RWPE2 (cell line): ENCODE measurements at regions not wholly inside any gene's neighbourhood (a gene's known extent, or its start where the extent isn't known, plus 50 kb on each side); places are given as distances from the start of the nearest gene placed in this dataset.

Experiments used
- ATAC-seq: fragments of 200-7000 bp; cut with Tn5 transposase; 3 replicates; pipeline ENCODE4 v1.9.1; 2021; ENCODE audit warnings: low read depth
- DNase-seq: peaks from one replicate; pipeline ENCODE4 v3.0.0-alpha.2; 2020; ENCODE audit warnings: low spot score
- H3K27ac ChIP-seq: fragments of 450-650 bp; 2 replicates; pipeline ENCODE4 v1.5.1; 2017; ENCODE audit warnings: mild to moderate bottlenecking; ENCODE audit not compliant: poor library complexity, severe bottlenecking
- H3K27me3 ChIP-seq: fragments of 250-450 bp; sonication (Bioruptor Pico); 2 replicates; pipeline ENCODE4 v1.5.1; 2021; ENCODE audit warnings: mild to moderate bottlenecking, moderate library complexity; ENCODE audit not compliant: insufficient read depth, poor library complexity, severe bottlenecking
- H3K36me3 ChIP-seq: fragments of 250-450 bp; sonication (Bioruptor Pico); 2 replicates; pipeline ENCODE4 v1.5.1; 2020; ENCODE audit warnings: low read depth, mild to moderate bottlenecking, moderate library complexity
- H3K4me1 ChIP-seq: fragments of 250-450 bp; sonication (Bioruptor Pico); 2 replicates; pipeline ENCODE4 v1.5.1; 2021; ENCODE audit warnings: mild to moderate bottlenecking, moderate library complexity; ENCODE audit not compliant: insufficient read depth, poor library complexity, severe bottlenecking
- H3K4me3 ChIP-seq: fragments of 250-450 bp; sonication (Bioruptor Pico); 2 replicates; pipeline ENCODE4 v1.5.1; 2021; ENCODE audit warnings: mild to moderate bottlenecking, moderate library complexity; ENCODE audit not compliant: severe bottlenecking
- H3K9me3 ChIP-seq: fragments of 250-450 bp; sonication (Bioruptor Pico); 2 replicates; pipeline ENCODE4 v1.5.1; 2021; ENCODE audit warnings: mild to moderate bottlenecking, moderate library complexity; ENCODE audit not compliant: severe bottlenecking
- TF ChIP-seq, protein P1 (sequence below): fragments of 450-650 bp; IDR thresholded peaks from one replicate; pipeline ENCODE4 v1.5.1; 2017; ENCODE audit warnings: mild to moderate bottlenecking, moderate library complexity; ENCODE audit not compliant: poor library complexity, severe bottlenecking

DNA sequence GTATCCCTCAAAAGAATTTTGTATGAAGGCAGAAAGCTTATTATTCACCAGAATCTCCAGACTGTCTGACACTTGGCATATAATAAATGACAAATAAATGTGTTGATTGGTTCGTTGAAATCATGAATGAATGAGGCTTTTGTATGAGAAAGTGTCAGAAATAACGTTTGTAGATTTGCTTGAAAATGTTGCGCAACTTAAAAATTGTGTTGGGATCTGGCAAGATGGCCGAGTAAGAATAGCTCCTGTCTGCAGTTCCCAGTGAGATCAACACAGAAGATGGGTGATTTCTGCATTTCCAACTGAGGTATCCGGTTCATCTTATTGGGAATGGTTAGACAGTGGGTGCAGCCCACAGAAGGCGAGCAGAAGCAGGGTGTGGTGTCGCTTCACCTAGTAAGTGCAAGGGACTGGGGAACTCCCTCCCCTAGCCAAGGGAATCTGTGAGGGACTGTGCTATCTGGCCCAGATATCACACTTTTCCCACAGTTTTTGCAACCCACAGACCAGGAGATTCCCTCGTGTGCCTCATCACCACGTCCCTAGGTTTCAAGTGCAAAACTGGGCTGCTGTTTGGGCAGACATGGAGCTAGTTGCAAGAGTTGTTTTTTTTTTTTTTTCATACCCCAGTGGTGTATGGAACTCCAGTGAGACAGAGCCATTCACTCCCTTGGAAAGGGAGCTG is 759.0 kb downstream of the LTN1 start:
- H3K4me3 ChIP-seq, result no peak overlapping the region
- no peak for DNase-seq
- ATAC-seq, result no peak
- no peaks in the 10 kb centered on the region for H3K36me3 ChIP-seq
- TF ChIP-seq, protein P1, sequence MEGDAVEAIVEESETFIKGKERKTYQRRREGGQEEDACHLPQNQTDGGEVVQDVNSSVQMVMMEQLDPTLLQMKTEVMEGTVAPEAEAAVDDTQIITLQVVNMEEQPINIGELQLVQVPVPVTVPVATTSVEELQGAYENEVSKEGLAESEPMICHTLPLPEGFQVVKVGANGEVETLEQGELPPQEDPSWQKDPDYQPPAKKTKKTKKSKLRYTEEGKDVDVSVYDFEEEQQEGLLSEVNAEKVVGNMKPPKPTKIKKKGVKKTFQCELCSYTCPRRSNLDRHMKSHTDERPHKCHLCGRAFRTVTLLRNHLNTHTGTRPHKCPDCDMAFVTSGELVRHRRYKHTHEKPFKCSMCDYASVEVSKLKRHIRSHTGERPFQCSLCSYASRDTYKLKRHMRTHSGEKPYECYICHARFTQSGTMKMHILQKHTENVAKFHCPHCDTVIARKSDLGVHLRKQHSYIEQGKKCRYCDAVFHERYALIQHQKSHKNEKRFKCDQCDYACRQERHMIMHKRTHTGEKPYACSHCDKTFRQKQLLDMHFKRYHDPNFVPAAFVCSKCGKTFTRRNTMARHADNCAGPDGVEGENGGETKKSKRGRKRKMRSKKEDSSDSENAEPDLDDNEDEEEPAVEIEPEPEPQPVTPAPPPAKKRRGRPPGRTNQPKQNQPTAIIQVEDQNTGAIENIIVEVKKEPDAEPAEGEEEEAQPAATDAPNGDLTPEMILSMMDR, result no peak
- H3K4me1 ChIP-seq, result peaks cover 19% of the 10 kb centered on the region
- H3K9me3 ChIP-seq, result no peaks in the 10 kb centered on the region
- H3K27ac ChIP-seq, result no peak overlapping the region
- H3K27me3 ChIP-seq, result no peaks in the 10 kb centered on the region

DNA sequence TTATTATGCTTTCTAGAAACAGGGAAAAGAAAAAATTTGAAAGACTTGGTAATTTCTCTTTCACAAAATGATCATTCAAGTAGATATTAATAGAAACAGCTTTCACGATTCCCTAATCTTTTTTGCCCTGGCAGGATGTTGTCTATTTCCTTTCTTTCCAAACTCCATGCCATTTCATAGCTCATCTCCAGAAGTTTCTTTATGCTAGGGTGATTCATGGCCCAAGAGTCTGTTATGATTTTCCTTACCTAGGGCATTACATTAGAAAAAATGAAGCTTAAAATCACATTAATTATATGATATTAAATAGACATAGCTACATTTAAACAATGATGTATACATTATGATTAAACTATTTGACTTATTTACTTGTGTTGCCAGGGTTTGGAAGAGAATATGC is 762.1 kb downstream of the LTN1 start:
- H3K4me1 ChIP-seq, result peaks cover 19% of the 10 kb centered on the region
- DNase-seq, result no peak

DNA sequence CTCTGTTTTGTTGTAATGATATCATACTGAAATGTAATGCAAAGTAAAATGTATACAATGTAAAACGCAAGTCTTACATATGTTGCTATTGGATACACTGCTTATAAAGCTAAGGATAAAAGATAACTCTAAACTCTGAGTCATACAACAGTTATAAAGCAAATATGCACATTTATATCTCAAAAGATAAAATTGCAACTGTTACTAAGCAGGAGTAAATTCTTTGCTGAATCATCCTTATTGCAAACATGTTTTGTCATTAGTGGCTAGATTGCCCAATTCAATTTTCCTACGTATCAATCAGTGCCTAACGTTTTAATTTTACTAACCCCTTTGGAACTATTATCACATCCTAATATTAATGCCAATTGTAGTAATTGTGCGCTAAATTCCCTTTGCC is 762.9 kb downstream of the LTN1 start:
- no peaks in the 10 kb centered on the region for H3K9me3 ChIP-seq
- TF ChIP-seq, protein P1, result no peak
- DNase-seq (no peak), ATAC-seq (peak; percentile 89)
- H3K4me3 ChIP-seq, result no peak overlapping the region
- no peaks in the 10 kb centered on the region for H3K27me3 ChIP-seq
- H3K4me1 ChIP-seq, result peaks cover 19% of the 10 kb centered on the region
- peak overlapping the region; percentile 75 for H3K27ac ChIP-seq
- no peaks in the 10 kb centered on the region for H3K36me3 ChIP-seq

More for the DNA sequence above, 762.1 kb downstream of the LTN1 start:
- TF ChIP-seq, protein P1, result no peak
- Histone ChIP-seq H3K4me3 (no peak overlapping the region), H3K9me3 (no peaks in the 10 kb centered on the region), H3K27me3 (no peaks in the 10 kb centered on the region), H3K27ac (peak overlapping the region; percentile 75), H3K36me3 (no peaks in the 10 kb centered on the region)
- peak; percentile 72 for ATAC-seq

DNA sequence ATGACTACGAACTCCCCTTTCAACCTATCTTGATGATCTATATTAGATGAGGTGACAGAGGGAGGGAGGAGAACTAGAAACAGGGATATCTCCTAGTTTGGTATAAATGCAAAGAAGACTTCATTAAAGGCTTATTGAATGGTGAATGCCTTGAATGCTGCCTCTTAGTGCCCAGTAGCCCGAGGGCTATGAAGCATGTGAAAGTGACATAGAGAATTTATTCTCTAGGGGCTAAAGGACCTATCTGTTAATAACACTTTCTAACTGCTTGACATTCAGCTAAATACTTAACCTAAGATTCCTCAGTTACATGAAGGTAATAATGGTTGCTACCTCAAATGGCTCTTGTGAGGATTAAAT is 764.1 kb downstream of the LTN1 start:
- no peaks in the 10 kb centered on the region for H3K36me3 ChIP-seq
- DNase-seq (no peak), ATAC-seq (no peak)
- H3K27me3 ChIP-seq, result no peaks in the 10 kb centered on the region
- TF ChIP-seq, protein P1, result no peak
- H3K4me1 ChIP-seq, result peaks cover 19% of the 10 kb centered on the region
- H3K9me3 ChIP-seq, result no peaks in the 10 kb centered on the region
- H3K4me3 ChIP-seq, result no peak overlapping the region
- no peak overlapping the region for H3K27ac ChIP-seq

DNA sequence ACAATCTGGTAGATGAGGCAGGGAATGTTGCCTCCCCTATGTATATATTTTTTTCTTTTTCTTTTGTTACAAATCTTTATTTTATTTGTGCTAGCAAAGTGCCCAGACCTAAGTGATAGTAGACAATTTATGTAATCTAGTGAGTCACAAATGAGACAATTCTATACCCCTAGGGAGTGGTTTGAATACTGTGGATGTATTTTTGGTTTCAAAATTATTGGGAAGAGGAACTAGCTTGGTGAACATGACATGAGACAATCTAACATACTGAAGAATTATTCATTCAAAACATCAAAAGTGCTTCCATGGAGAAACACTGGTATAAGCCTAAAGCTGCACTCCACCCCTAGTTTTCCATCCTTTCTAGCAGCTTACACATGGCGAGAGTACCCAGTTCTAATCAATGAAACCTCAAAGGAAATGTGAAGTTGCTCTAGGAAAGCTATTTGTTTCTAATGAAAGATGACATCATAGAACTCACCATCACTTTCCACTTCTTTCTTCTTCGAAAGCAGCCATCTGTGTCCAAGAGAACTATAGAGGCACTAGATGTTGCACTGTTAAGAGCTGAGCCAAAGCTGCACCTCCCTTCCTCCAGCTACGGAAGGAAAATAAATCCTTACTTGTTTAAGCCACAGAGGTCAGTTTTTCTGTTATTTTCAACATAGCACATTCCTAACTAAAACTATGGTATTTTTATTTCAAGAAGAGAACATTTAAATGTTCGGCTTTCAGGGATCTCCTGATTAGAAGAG is 764.6 kb downstream of the LTN1 start:
- no peaks in the 10 kb centered on the region for H3K36me3 ChIP-seq
- no peak overlapping the region for H3K27ac ChIP-seq
- H3K9me3 ChIP-seq, result no peaks in the 10 kb centered on the region
- no peak overlapping the region for H3K4me3 ChIP-seq
- peaks cover 19% of the 10 kb centered on the region for H3K4me1 ChIP-seq
- ATAC-seq, result no peak
- DNase-seq, result no peak
- TF ChIP-seq, protein P1, result no peak
- H3K27me3 ChIP-seq, result no peaks in the 10 kb centered on the region
